Suprapubic skin (tissue), 4 donors: ENCODE measurements at regions not wholly inside any gene's neighbourhood (a gene's known extent, or its start where the extent isn't known, plus 50 kb on each side); places are given as distances from the start of the nearest gene placed in this dataset.

Experiments
- EP300 ChIP-seq: sonication (generic); formaldehyde crosslinking; IDR thresholded peaks from one replicate; pipeline ENCODE4 v1.6.1; 2017; ENCODE audit warnings: antibody characterized with exemption
- POLR2A ChIP-seq, 2 donors: fragments of 450-650 bp; IDR thresholded peaks; one replicate each; pipeline ENCODE4 v1.6.1; 2017; ENCODE audit warnings: antibody characterized with exemption in 2 of 2, mild to moderate bottlenecking in 2 of 2, moderate library complexity in 2 of 2
- POLR2AphosphoS5 ChIP-seq, 3 donors: sonication (generic); formaldehyde crosslinking; IDR thresholded peaks; one replicate each; pipeline ENCODE4 v1.6.1; 2017; ENCODE audit warnings: antibody characterized with exemption in 3 of 3
- TF ChIP-seq, protein P1 (sequence below), 2 donors: fragments of 200-600 bp in 1 of 2; fragments of 450-650 bp in 1 of 2; sonication (generic) in 1 of 2; IDR thresholded peaks; one replicate each; pipeline ENCODE4 v1.5.1; 2016 to 2019; ENCODE audit warnings: antibody characterized with exemption in 2 of 2, mild to moderate bottlenecking in 1 of 2, moderate library complexity in 1 of 2

DNA sequence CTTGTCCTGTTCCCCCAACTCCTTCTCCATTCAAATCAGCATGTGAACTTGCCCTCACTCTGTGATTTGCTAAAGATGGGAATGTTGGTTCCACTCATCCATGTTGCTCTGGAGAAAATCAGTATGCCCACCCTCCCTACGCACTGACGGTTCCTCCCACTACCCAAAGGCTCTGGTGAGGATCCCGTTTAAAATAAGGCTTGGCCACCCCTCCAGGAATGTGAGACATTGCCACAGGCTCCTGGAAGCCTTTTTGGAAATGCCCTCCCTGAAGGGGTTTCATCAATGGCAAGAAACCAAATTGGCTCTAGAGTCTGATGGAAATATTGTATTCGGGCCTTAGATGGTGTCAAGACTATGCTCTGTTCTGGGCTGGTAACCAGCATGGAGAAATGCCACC lies 187.3 kb downstream of the USP12 start:
- TF ChIP-seq, protein P1, sequence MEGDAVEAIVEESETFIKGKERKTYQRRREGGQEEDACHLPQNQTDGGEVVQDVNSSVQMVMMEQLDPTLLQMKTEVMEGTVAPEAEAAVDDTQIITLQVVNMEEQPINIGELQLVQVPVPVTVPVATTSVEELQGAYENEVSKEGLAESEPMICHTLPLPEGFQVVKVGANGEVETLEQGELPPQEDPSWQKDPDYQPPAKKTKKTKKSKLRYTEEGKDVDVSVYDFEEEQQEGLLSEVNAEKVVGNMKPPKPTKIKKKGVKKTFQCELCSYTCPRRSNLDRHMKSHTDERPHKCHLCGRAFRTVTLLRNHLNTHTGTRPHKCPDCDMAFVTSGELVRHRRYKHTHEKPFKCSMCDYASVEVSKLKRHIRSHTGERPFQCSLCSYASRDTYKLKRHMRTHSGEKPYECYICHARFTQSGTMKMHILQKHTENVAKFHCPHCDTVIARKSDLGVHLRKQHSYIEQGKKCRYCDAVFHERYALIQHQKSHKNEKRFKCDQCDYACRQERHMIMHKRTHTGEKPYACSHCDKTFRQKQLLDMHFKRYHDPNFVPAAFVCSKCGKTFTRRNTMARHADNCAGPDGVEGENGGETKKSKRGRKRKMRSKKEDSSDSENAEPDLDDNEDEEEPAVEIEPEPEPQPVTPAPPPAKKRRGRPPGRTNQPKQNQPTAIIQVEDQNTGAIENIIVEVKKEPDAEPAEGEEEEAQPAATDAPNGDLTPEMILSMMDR (IDR thresholded peaks at IDR 0.05) = no peak
- no peak for TF ChIP-seq POLR2A (IDR thresholded peaks at IDR 0.05)
- no peak for TF ChIP-seq EP300
- TF ChIP-seq POLR2AphosphoS5 (IDR thresholded peaks at IDR 0.05) = no peak
